GM12891 (cell line): ENCODE measurements at regions not wholly inside any gene's neighbourhood (a gene's known extent, or its start where the extent isn't known, plus 50 kb on each side); places are given as distances from the start of the nearest gene placed in this dataset.

Source experiments
- PAX5 ChIP-seq: IDR thresholded peaks from 2 replicates; pipeline ENCODE4 v1.6.1; 2011; ENCODE audit warnings: low read length, moderate library complexity, mild to moderate bottlenecking; ENCODE audit not compliant: insufficient read depth, severe bottlenecking
- POLR2A ChIP-seq: IDR thresholded peaks from 2 replicates; pipeline ENCODE4 v1.6.1; 2011; ENCODE audit warnings: low read depth, low read length, control low read depth
- POLR2AphosphoS5 ChIP-seq: IDR thresholded peaks from 2 replicates; pipeline ENCODE4 v1.6.1; 2011; ENCODE audit warnings: low read depth, low read length, control low read depth
- TAF1 ChIP-seq: IDR thresholded peaks from 2 replicates; pipeline ENCODE4 v1.6.1; 2011; ENCODE audit warnings: low read depth, low read length, control low read depth

- no peak for TF ChIP-seq POLR2A
- TF ChIP-seq TAF1, result no peak
- TF ChIP-seq POLR2AphosphoS5, result no peak
- no peak for TF ChIP-seq PAX5
Observed at GRCh38 chr2:145286716-145287275, 766.9 kb upstream of the ZEB2 start.
